ENCODE measurements at regions not wholly inside any gene's neighbourhood (a gene's known extent, or its start where the extent isn't known, plus 50 kb on each side); places are given as distances from the start of the nearest gene placed in this dataset.

GRCh38 chr11:87428266-87428665 is 390.5 kb downstream of the TMEM135 start:
- no peak for TF ChIP-seq CTCF (IDR thresholded peaks at IDR 0.05)
- no peak for TF ChIP-seq POLR2A (IDR thresholded peaks at IDR 0.05)

All from ovary (tissue), 3 donors.